ENCODE measurements at regions not wholly inside any gene's neighbourhood (a gene's known extent, or its start where the extent isn't known, plus 50 kb on each side); places are given as distances from the start of the nearest gene placed in this dataset.

DNA sequence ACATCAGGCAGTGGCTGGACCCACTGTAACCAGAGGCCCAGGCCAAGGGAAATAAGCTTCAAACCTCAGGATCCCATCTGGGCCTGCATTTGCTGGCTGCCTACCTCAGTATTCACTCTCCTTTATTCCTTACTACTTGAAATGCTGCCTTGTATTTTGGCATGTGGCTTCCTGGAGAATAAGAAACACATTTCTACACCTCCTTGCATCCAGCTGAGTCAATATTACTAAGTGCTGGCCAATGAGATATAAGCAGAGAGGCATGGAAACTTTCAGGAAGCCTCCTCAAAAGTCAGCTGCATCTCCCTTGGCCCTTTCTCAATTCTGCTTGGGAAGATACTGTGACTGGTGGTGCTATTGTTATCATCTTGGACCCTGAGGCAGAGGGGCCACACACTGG is 59.8 kb upstream of the RELL1 start:
- TF ChIP-seq CTCF (IDR thresholded peaks at IDR 0.05) = no peak
- TF ChIP-seq POLR2A (IDR thresholded peaks at IDR 0.05) = no peak
